SK-N-SH (cell line): ENCODE measurements at regions not wholly inside any gene's neighbourhood (a gene's known extent, or its start where the extent isn't known, plus 50 kb on each side); places are given as distances from the start of the nearest gene placed in this dataset.

ENCODE experiments used
- CTCF ChIA-PET: fragments of 300-600, 350-600 bp; formaldehyde crosslinking; extraction: SDS; loops from one replicate; lab custom pipeline; 2021; lab: Yijun Ruan, JAX
- POLR2A ChIA-PET: fragments of 350-600 bp; sonication (Branson Sonifier 250); formaldehyde crosslinking; extraction: SDS; loops from one replicate; lab custom pipeline; 2020; ENCODE audit warnings: antibody characterized with exemption, inconsistent platforms; lab: Yijun Ruan, JAX
- DNase-seq: peaks from one replicate; pipeline ENCODE4 v3.0.0; 2012
- H2AFZ ChIP-seq: fragments of 200-600 bp; sonication (generic); 2 replicates; pipeline ENCODE4 v1.8.1; 2016; ENCODE audit warnings: antibody characterized with exemption, mild to moderate bottlenecking, low read depth
- H3F3A ChIP-seq: fragments of 200-600 bp; sonication (generic); replicated peaks from 2 replicates; pipeline ENCODE3; 2016; ENCODE audit warnings: antibody characterized with exemption, mild to moderate bottlenecking; ENCODE audit not compliant: insufficient read depth
- H3K27ac ChIP-seq, 2 experiments: fragments of 200-500 bp in 1 of 2; fragments of 200-600 bp in 1 of 2; sonication (Bioruptor generic) in 1 of 2; sonication (generic), shearing (Covaris generic) in 1 of 2; 2 replicates each; pipeline versions ENCODE4 v1.5.1 to v1.6.1; 2014 to 2016; ENCODE audit warnings: low read depth in 2 of 2, inconsistent platforms in 1 of 2, low read length in 1 of 2, mild to moderate bottlenecking in 1 of 2, mixed read lengths in 1 of 2
- H3K27me3 ChIP-seq: fragments of 200-600 bp; sonication (generic), shearing (Covaris generic); 2 replicates; pipeline ENCODE4 v1.6.1; 2016; ENCODE audit warnings: mixed run types; ENCODE audit not compliant: insufficient read depth
- H3K36me3 ChIP-seq, 2 experiments: fragments of 200-500 bp in 1 of 2; fragments of 200-600 bp in 1 of 2; sonication (Bioruptor generic) in 1 of 2; sonication (generic) in 1 of 2; replicated peaks in 1 of 2; 2 replicates each; pipeline versions ENCODE3 to v1.5.1; 2014 to 2016; ENCODE audit warnings: low read length in 1 of 2, mild to moderate bottlenecking in 1 of 2; ENCODE audit not compliant: insufficient read depth in 2 of 2, control insufficient read depth in 1 of 2
- H3K4me1 ChIP-seq, 2 experiments: fragments of 200-500 bp in 1 of 2; fragments of 200-600 bp in 1 of 2; sonication (Bioruptor generic) in 1 of 2; sonication (generic), shearing (Covaris generic) in 1 of 2; 2 replicates each; pipeline versions ENCODE4 v1.5.1 to v1.6.1; 2014 to 2016; ENCODE audit warnings: low read depth in 1 of 2, low read length in 1 of 2, mixed run types in 1 of 2; ENCODE audit not compliant: insufficient read depth in 2 of 2, control insufficient read depth in 1 of 2
- H3K4me2 ChIP-seq: fragments of 200-600 bp; sonication (generic), shearing (Covaris generic); 2 replicates; pipeline ENCODE4 v1.6.1; 2017; ENCODE audit warnings: mixed run types
- H3K4me3 ChIP-seq, 2 experiments: fragments of 200-500 bp in 1 of 2; fragments of 200-600 bp in 1 of 2; sonication (Bioruptor generic) in 1 of 2; sonication (generic), shearing (Covaris generic) in 1 of 2; 2 replicates each; pipeline versions ENCODE4 v1.5.1 to v1.8.1; 2014 to 2016; ENCODE audit warnings: low read depth in 2 of 2, inconsistent platforms in 1 of 2, low read length in 1 of 2, mild to moderate bottlenecking in 1 of 2, mixed read lengths in 1 of 2, moderate library complexity in 1 of 2
- H3K79me2 ChIP-seq: fragments of 200-600 bp; sonication (generic); 2 replicates; pipeline ENCODE4 v1.8.1; 2017; ENCODE audit warnings: mild to moderate bottlenecking; ENCODE audit not compliant: insufficient read depth
- H3K9ac ChIP-seq: fragments of 200-600 bp; sonication (generic); 2 replicates; pipeline ENCODE4 v1.6.1; 2017; ENCODE audit warnings: mixed run types
- H3K9me2 ChIP-seq: fragments of 200-600 bp; sonication (generic); 2 replicates; pipeline ENCODE4 v1.6.1; 2017; ENCODE audit warnings: mixed run types
- H3K9me3 ChIP-seq: fragments of 200-600 bp; sonication (generic); 2 replicates; pipeline ENCODE4 v1.6.1; 2017; ENCODE audit warnings: mixed run types, mild to moderate bottlenecking, moderate library complexity
- H4K20me1 ChIP-seq: fragments of 200-600 bp; sonication (generic); 2 replicates; pipeline ENCODE4 v1.6.1; 2017; ENCODE audit warnings: mild to moderate bottlenecking, mixed run types; ENCODE audit not compliant: insufficient read depth
- CHD2 ChIP-seq: fragments of 150-350 bp; IDR thresholded peaks from 2 replicates; pipeline ENCODE4 v1.6.1; 2018; ENCODE audit warnings: low read length; ENCODE audit not compliant: partially characterized antibody
- CTCF ChIP-seq: fragments of 200-600 bp; sonication (generic); IDR thresholded peaks from 2 replicates; pipeline ENCODE4 v1.6.1; 2017; ENCODE audit warnings: antibody characterized with exemption, mild to moderate bottlenecking, moderate library complexity
- ELF1 ChIP-seq: IDR thresholded peaks from 2 replicates; pipeline ENCODE4 v1.4.0; 2012
- FOXM1 ChIP-seq: IDR thresholded peaks from 2 replicates; pipeline ENCODE4 v1.4.0; 2012; ENCODE audit warnings: low read depth, mild to moderate bottlenecking
- GABPA ChIP-seq: IDR thresholded peaks from 2 replicates; pipeline ENCODE4 v1.4.0; 2012; ENCODE audit warnings: low read depth, mild to moderate bottlenecking
- JUND ChIP-seq: IDR thresholded peaks from 2 replicates; pipeline ENCODE4 v1.4.0; 2012
- MEF2A ChIP-seq: IDR thresholded peaks from 2 replicates; pipeline ENCODE4 v1.4.0; 2012; ENCODE audit warnings: low read depth, borderline replicate concordance
- MXI1 ChIP-seq: IDR thresholded peaks from 2 replicates; pipeline ENCODE4 v1.6.1; 2012; ENCODE audit warnings: mild to moderate bottlenecking, low read depth, low read length, improper control_type of control experiment
- POLR2AphosphoS5 ChIP-seq: IDR thresholded peaks from 2 replicates; pipeline ENCODE4 v1.6.1; 2012; ENCODE audit warnings: low read depth, low read length
- RCOR1 ChIP-seq: fragments of 150-350 bp; IDR thresholded peaks from 2 replicates; pipeline ENCODE4 v1.6.1; 2017; ENCODE audit warnings: antibody characterized with exemption, low read length
- RFX5 ChIP-seq: IDR thresholded peaks from 2 replicates; pipeline ENCODE4 v1.6.1; 2012; ENCODE audit warnings: mild to moderate bottlenecking, improper control_type of control experiment, low read length
- RXRA ChIP-seq: IDR thresholded peaks from 2 replicates; pipeline ENCODE4 v1.4.0; 2012; ENCODE audit warnings: low read depth, mild to moderate bottlenecking, borderline replicate concordance
- TCF12 ChIP-seq: IDR thresholded peaks from 2 replicates; pipeline ENCODE4 v1.4.0; 2012
- USF1 ChIP-seq: IDR thresholded peaks from 2 replicates; pipeline ENCODE4 v1.4.0; 2012; ENCODE audit warnings: low read depth, borderline replicate concordance
- USF2 ChIP-seq: fragments of 150-350 bp; IDR thresholded peaks from 2 replicates; pipeline ENCODE4 v1.6.1; 2017; ENCODE audit warnings: antibody characterized with exemption, low read length, low read depth, borderline replicate concordance
- YY1 ChIP-seq: IDR thresholded peaks from 2 replicates; pipeline ENCODE4 v1.4.0; 2012; ENCODE audit warnings: low read depth, mild to moderate bottlenecking
- WGBS: methylation state at CpG from one replicate; pipeline ENCODE4 v1.1.6; 2017; ENCODE audit warnings: low lambda C conversion rate; 5-methylcytosine and 5-hydroxymethylcytosine counted together

GRCh38 chr11:69878144-69878883 lies 59.1 kb upstream of the FGF3 start:
- no peak overlapping the region for H3K27ac ChIP-seq
- H3K27me3 ChIP-seq = no peaks in the 10 kb centered on the region
- H3K4me2 ChIP-seq = no peak overlapping the region
- H3K79me2 ChIP-seq = no peaks in the 10 kb centered on the region
- ChIA-PET POLR2A (no interaction called here), CTCF (interaction anchor here (1.1 to 3.2 kb wide), 3 partner anchors 9 to 180 kb away, joined by 3 to 16 read pairs (median 6); no protein-coding TSS in a partner anchor)
- peak; percentile 10 for DNase-seq
- TF ChIP-seq USF2 (no peak), RFX5 (no peak), CHD2 (no peak), ELF1 (no peak), USF1 (no peak), GABPA (no peak), MXI1 (no peak), TCF12 (no peak), MEF2A (no peak), FOXM1 (no peak), YY1 (no peak), RCOR1 (no peak), RXRA (no peak), JUND (no peak), CTCF (no peak), POLR2AphosphoS5 (no peak)
- no peaks in the 10 kb centered on the region for H4K20me1 ChIP-seq
- H3K4me3 ChIP-seq = no peak overlapping the region
- H3K9me2 ChIP-seq = no peaks in the 10 kb centered on the region
- H2AFZ ChIP-seq = no peak overlapping the region
- peaks cover 0 to 9% of the 10 kb centered on the region in 2 experiments; a peak in 1 of 4 replicates for H3K4me1 ChIP-seq
- H3K36me3 ChIP-seq = no peaks in the 10 kb centered on the region
- no peaks in the 10 kb centered on the region for H3F3A ChIP-seq
- no peaks in the 10 kb centered on the region for H3K9me3 ChIP-seq
- no peak overlapping the region for H3K9ac ChIP-seq
- 70% methylated on average over 12 of the region's 12 CpGs for WGBS
